GM23338 (cell line): ENCODE measurements at regions not wholly inside any gene's neighbourhood (a gene's known extent, or its start where the extent isn't known, plus 50 kb on each side); places are given as distances from the start of the nearest gene placed in this dataset.

ENCODE experiments used
- CREB1 ChIP-seq: fragments of 250-450 bp; sonication (Bioruptor Pico); IDR thresholded peaks from 2 replicates; pipeline ENCODE4 v1.5.0; 2020; ENCODE audit warnings: low read depth, mild to moderate bottlenecking, moderate library complexity
- EZH2phosphoT487 ChIP-seq: fragments of 200-600 bp; sonication (generic); IDR thresholded peaks from one replicate; pipeline ENCODE4 v1.8.1; 2018; ENCODE audit warnings: antibody characterized with exemption; ENCODE audit not compliant: unreplicated experiment
- JUNB ChIP-seq: IDR thresholded peaks from one replicate; pipeline ENCODE4 v1.6.1; 2016; ENCODE audit warnings: antibody characterized with exemption; ENCODE audit not compliant: unreplicated experiment
- NANOG ChIP-seq: IDR thresholded peaks from 2 replicates; pipeline ENCODE4 v1.6.1; 2016; ENCODE audit warnings: antibody characterized with exemption, borderline replicate concordance
- POLR2AphosphoS5 ChIP-seq: IDR thresholded peaks from 2 replicates; pipeline ENCODE4 v1.6.1; 2016; ENCODE audit warnings: antibody characterized with exemption, low read depth
- ZNF114 ChIP-seq: fragments of 250-450 bp; sonication (Bioruptor Pico); IDR thresholded peaks from 2 replicates; pipeline ENCODE4 v1.5.0; 2020; ENCODE audit warnings: mild to moderate bottlenecking, moderate library complexity
- TF ChIP-seq, protein P1 (sequence below): fragments of 250-450 bp; sonication (Bioruptor Pico); IDR thresholded peaks from 2 replicates; pipeline ENCODE4 v1.5.0; 2020; ENCODE audit warnings: mild to moderate bottlenecking, moderate library complexity
- TF ChIP-seq, protein P2 (sequence below): IDR thresholded peaks from 2 replicates; pipeline ENCODE4 v1.6.1; 2016; ENCODE audit warnings: antibody characterized with exemption
- TF ChIP-seq, protein P3 (sequence below), 2 experiments: fragments of 200-600 bp in 1 of 2; sonication (generic) in 1 of 2; conservative IDR thresholded peaks; 2 replicates each; pipeline versions ENCODE4 v1.5.1 to v1.6.1; 2016 to 2017; ENCODE audit warnings: antibody characterized with exemption in 2 of 2, low read depth in 2 of 2, mild to moderate bottlenecking in 2 of 2, moderate library complexity in 1 of 2

DNA sequence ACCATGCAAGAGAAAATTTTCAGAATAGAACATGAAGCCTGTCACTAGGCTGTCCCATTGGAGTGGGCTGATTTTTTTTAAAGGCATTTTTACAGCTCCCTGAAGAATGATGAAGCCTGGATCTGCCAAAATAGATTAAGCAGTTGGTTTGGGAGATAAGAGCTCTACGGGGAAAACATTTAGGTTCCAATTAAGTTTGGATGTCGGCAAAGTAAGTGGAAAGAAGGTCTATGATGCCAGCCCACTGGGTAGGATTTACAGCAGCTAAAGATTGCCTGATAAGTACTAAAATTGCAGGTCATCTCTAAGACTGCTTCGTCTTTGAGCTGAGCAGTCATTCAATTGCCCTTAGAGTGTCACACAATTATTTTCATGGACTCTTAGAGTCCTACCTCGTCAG, 939.2 kb upstream of the CELF2 start (continued):
- TF ChIP-seq, protein P1, sequence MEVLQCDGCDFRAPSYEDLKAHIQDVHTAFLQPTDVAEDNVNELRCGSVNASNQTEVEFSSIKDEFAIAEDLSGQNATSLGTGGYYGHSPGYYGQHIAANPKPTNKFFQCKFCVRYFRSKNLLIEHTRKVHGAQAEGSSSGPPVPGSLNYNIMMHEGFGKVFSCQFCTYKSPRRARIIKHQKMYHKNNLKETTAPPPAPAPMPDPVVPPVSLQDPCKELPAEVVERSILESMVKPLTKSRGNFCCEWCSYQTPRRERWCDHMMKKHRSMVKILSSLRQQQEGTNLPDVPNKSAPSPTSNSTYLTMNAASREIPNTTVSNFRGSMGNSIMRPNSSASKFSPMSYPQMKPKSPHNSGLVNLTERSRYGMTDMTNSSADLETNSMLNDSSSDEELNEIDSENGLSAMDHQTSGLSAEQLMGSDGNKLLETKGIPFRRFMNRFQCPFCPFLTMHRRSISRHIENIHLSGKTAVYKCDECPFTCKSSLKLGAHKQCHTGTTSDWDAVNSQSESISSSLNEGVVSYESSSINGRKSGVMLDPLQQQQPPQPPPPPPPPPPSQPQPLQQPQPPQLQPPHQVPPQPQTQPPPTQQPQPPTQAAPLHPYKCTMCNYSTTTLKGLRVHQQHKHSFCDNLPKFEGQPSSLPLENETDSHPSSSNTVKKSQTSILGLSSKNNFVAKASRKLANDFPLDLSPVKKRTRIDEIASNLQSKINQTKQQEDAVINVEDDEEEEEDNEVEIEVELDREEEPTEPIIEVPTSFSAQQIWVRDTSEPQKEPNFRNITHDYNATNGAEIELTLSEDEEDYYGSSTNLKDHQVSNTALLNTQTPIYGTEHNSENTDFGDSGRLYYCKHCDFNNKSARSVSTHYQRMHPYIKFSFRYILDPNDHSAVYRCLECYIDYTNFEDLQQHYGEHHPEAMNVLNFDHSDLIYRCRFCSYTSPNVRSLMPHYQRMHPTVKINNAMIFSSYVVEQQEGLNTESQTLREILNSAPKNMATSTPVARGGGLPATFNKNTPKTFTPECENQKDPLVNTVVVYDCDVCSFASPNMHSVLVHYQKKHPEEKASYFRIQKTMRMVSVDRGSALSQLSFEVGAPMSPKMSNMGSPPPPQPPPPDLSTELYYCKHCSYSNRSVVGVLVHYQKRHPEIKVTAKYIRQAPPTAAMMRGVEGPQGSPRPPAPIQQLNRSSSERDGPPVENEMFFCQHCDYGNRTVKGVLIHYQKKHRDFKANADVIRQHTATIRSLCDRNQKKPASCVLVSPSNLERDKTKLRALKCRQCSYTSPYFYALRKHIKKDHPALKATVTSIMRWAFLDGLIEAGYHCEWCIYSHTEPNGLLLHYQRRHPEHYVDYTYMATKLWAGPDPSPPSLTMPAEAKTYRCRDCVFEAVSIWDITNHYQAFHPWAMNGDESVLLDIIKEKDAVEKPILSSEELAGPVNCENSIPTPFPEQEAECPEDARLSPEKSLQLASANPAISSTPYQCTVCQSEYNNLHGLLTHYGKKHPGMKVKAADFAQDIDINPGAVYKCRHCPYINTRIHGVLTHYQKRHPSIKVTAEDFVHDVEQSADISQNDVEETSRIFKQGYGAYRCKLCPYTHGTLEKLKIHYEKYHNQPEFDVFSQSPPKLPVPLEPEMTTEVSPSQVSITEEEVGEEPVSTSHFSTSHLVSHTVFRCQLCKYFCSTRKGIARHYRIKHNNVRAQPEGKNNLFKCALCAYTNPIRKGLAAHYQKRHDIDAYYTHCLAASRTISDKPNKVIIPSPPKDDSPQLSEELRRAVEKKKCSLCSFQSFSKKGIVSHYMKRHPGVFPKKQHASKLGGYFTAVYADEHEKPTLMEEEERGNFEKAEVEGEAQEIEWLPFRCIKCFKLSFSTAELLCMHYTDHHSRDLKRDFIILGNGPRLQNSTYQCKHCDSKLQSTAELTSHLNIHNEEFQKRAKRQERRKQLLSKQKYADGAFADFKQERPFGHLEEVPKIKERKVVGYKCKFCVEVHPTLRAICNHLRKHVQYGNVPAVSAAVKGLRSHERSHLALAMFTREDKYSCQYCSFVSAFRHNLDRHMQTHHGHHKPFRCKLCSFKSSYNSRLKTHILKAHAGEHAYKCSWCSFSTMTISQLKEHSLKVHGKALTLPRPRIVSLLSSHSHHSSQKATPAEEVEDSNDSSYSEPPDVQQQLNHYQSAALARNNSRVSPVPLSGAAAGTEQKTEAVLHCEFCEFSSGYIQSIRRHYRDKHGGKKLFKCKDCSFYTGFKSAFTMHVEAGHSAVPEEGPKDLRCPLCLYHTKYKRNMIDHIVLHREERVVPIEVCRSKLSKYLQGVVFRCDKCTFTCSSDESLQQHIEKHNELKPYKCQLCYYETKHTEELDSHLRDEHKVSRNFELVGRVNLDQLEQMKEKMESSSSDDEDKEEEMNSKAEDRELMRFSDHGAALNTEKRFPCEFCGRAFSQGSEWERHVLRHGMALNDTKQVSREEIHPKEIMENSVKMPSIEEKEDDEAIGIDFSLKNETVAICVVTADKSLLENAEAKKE (CRISPR knock-in tag): no peak
- no peak for TF ChIP-seq NANOG
- TF ChIP-seq CREB1 (CRISPR knock-in tag): no peak
- no peak for TF ChIP-seq POLR2AphosphoS5
- TF ChIP-seq, protein P2, sequence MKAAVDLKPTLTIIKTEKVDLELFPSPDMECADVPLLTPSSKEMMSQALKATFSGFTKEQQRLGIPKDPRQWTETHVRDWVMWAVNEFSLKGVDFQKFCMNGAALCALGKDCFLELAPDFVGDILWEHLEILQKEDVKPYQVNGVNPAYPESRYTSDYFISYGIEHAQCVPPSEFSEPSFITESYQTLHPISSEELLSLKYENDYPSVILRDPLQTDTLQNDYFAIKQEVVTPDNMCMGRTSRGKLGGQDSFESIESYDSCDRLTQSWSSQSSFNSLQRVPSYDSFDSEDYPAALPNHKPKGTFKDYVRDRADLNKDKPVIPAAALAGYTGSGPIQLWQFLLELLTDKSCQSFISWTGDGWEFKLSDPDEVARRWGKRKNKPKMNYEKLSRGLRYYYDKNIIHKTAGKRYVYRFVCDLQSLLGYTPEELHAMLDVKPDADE: no peak
- TF ChIP-seq EZH2phosphoT487: no peak
- no peak for TF ChIP-seq ZNF114 (CRISPR knock-in tag)
- TF ChIP-seq JUNB: no peak
- TF ChIP-seq, protein P3, sequence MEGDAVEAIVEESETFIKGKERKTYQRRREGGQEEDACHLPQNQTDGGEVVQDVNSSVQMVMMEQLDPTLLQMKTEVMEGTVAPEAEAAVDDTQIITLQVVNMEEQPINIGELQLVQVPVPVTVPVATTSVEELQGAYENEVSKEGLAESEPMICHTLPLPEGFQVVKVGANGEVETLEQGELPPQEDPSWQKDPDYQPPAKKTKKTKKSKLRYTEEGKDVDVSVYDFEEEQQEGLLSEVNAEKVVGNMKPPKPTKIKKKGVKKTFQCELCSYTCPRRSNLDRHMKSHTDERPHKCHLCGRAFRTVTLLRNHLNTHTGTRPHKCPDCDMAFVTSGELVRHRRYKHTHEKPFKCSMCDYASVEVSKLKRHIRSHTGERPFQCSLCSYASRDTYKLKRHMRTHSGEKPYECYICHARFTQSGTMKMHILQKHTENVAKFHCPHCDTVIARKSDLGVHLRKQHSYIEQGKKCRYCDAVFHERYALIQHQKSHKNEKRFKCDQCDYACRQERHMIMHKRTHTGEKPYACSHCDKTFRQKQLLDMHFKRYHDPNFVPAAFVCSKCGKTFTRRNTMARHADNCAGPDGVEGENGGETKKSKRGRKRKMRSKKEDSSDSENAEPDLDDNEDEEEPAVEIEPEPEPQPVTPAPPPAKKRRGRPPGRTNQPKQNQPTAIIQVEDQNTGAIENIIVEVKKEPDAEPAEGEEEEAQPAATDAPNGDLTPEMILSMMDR (conservative IDR thresholded peaks at IDR 0.05; ENCODE audit: low read depth in 2 of 2): no peak
